MG63 (cell line): ENCODE measurements at regions not wholly inside any gene's neighbourhood (a gene's known extent, or its start where the extent isn't known, plus 50 kb on each side); places are given as distances from the start of the nearest gene placed in this dataset.
"Not testable (repeated sequence)": the region's sequence is repeated elsewhere in the genome, so short reads cannot be mapped to it uniquely, and the experiment has no call there.

ENCODE experiments used
- DNase-seq: peaks from one replicate; pipeline ENCODE4 v3.0.0-alpha.2; 2020
- H3K27me3 ChIP-seq: fragments of 250-450 bp; sonication (Bioruptor Pico); 2 replicates; pipeline ENCODE4 v1.5.1; 2020; ENCODE audit warnings: mild to moderate bottlenecking, moderate library complexity
- H3K36me3 ChIP-seq: fragments of 250-450 bp; sonication (Bioruptor Pico); 2 replicates; pipeline ENCODE4 v1.5.1; 2020; ENCODE audit warnings: mild to moderate bottlenecking, moderate library complexity
- H3K4me3 ChIP-seq: fragments of 250-450 bp; sonication (Bioruptor Pico); 2 replicates; pipeline ENCODE4 v1.5.1; 2020; ENCODE audit warnings: mild to moderate bottlenecking, moderate library complexity
- H3K9me3 ChIP-seq: fragments of 250-450 bp; sonication (Bioruptor Pico); 2 replicates; pipeline ENCODE4 v1.5.1; 2020; ENCODE audit warnings: mild to moderate bottlenecking, moderate library complexity

- no peaks in the 10 kb centered on the region for H3K36me3 ChIP-seq
- H3K9me3 ChIP-seq, result no peaks in the 10 kb centered on the region
- DNase-seq, result no peak
- H3K27me3 ChIP-seq, result no peaks in the 10 kb centered on the region
- no peak overlapping the region for H3K4me3 ChIP-seq
These were observed 248.5 kb upstream of the PLPP4 start for GRCh38 chr10:120208488-120208887.

DNA sequence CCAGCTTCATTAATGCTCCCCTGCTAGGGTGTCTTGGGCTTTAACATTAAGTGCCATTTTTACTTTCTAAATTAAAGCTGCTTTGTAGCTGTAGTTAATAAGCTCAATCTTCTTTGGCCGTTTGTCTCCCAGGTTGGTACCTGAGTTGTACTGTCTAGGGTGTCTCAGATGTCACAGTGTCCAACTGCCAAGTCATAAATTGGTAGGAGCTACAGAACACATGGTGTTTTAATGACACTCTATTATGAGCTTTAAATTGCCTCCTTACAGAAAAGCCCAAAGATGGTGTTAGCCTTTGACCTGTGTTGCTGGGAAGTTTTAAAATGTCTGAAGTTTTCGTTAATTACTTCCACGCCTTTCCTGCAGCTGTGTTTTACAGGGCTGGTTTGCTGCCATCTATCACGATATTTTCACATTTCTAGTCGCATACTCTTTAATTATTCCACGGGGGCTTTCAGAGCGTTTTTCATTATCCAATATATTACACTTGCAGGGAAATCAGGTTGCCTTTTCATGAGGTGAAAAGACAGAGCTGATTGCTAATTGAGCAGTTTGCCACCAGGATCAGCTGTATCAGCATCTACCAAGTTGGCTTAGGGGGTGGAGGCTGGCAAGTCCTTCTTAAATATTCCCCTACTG lies 247.8 kb upstream of the PLPP4 start:
- no peak for DNase-seq
- Histone ChIP-seq H3K9me3 (no peaks in the 10 kb centered on the region), H3K36me3 (no peaks in the 10 kb centered on the region), H3K4me3 (no peak overlapping the region), H3K27me3 (no peaks in the 10 kb centered on the region)

DNA sequence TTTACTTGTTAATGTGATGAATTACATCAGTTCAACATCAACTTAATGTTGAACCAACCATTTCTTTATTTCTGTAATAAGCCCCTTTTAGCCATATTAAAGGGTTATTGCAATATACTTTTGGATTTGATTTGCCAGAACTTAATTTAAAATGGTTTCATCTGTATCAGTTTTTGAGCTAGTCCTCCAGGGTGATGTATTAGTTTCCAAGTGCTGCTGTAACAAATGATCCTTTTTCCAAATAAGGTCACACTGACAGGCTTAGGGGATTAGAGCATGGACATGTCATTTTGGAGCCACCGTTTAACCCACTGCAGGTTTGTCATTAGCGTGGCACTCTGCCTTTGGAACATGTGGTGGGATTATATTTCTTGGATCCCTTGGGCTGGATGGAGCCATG lies 244.8 kb upstream of the PLPP4 start:
- DNase-seq, result no peak
- Histone ChIP-seq H3K36me3 (no peaks in the 10 kb centered on the region), H3K27me3 (no peaks in the 10 kb centered on the region), H3K4me3 (no peak overlapping the region), H3K9me3 (no peaks in the 10 kb centered on the region)

GRCh38 chr10:120213283-120213682 lies 243.7 kb upstream of the PLPP4 start:
- not testable (repeated sequence) for H3K36me3 ChIP-seq, H3K9me3 ChIP-seq, DNase-seq, H3K4me3 ChIP-seq, H3K27me3 ChIP-seq

GRCh38 chr10:120217736-120218135 lies 239.3 kb upstream of the PLPP4 start:
- Histone ChIP-seq H3K9me3 (peaks cover 3% of the 10 kb centered on the region; the same call in 1 of the 2 replicates), H3K36me3 (no peaks in the 10 kb centered on the region), H3K4me3 (no peak overlapping the region), H3K27me3 (no peaks in the 10 kb centered on the region)
- no peak for DNase-seq

DNA sequence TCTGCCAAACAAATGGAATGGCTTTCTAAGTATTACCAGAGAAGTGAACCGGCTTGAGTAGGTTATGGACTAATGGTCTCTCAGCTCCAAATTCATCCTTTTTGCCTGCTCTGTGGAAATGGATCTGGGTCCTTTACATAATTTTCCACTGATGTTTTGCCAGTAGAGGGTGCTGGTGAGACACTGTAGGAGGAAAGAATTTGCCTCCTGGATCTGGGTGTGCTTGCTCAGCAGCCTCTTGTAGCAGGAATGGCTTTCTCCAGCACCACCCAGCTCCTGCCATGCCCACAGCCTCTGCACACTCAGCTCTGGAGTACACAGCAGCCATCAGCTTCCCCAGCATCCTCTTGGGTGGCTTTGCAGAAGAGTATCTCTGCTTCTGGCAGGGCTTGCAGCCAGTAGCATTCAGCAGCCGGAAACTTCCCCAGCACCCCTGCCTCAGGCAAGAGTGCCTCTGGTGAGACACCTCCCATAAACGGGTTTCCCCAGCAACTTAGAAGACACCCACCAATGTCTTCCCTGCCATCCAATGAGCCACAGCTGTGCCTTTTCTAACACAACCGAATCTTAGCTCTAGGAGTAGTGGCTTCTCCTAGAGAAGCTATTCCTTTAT lies 235.0 kb upstream of the PLPP4 start:
- H3K4me3 ChIP-seq, result no peak overlapping the region
- no peaks in the 10 kb centered on the region for H3K27me3 ChIP-seq
- H3K36me3 ChIP-seq, result no peaks in the 10 kb centered on the region
- peak; percentile 23 for DNase-seq
- peaks cover 3% of the 10 kb centered on the region; the same call in 1 of the 2 replicates for H3K9me3 ChIP-seq

GRCh38 chr10:120229641-120230040 lies 227.4 kb upstream of the PLPP4 start:
- Histone ChIP-seq H3K27me3 (no peaks in the 10 kb centered on the region), H3K4me3 (no peak overlapping the region), H3K9me3 (no peaks in the 10 kb centered on the region), H3K36me3 (no peaks in the 10 kb centered on the region)
- DNase-seq, result no peak

- not testable (repeated sequence) for H3K4me3 ChIP-seq, H3K27me3 ChIP-seq, H3K9me3 ChIP-seq, DNase-seq, H3K36me3 ChIP-seq
These were observed 217.3 kb upstream of the PLPP4 start for GRCh38 chr10:120239695-120240094.

DNA sequence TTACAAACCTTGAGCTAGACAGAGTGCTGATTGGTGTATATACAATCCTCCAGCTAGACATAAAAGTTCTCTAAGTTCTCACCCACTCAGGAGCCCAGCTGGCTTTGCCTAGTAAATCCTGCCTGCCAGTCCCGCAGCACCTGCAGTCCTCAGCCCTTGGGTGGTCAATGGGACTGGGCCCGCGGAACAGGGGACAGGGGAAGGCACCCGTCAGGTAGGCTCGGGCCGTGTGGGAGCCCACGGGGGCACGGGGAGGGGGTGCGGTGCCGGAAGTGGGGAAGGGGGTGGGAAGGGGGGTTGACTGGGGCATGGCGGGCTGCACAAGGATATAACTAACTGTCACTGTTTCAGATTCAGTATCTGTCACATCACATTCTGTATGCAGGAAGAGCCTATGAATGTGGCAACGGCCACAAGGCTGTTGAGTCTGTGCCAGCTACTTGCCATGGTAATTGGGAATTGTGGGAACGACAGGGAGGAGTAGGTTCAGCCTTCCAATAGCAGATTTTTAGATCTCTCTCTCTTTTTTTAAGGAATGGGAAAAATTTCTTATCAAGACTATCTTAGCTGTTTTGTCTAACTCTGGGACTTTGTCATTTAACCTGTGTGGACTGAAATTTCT lies 205.1 kb upstream of the PLPP4 start:
- Histone ChIP-seq H3K4me3 (no peak overlapping the region), H3K27me3 (no peaks in the 10 kb centered on the region), H3K9me3 (no peaks in the 10 kb centered on the region), H3K36me3 (no peaks in the 10 kb centered on the region)
- no peak for DNase-seq

- H3K27me3 ChIP-seq, result no peaks in the 10 kb centered on the region
- no peak overlapping the region for H3K4me3 ChIP-seq
- H3K9me3 ChIP-seq, result no peaks in the 10 kb centered on the region
- DNase-seq, result no peak
- no peaks in the 10 kb centered on the region for H3K36me3 ChIP-seq
These were observed 203.9 kb upstream of the PLPP4 start for GRCh38 chr10:120253131-120253530.

DNA sequence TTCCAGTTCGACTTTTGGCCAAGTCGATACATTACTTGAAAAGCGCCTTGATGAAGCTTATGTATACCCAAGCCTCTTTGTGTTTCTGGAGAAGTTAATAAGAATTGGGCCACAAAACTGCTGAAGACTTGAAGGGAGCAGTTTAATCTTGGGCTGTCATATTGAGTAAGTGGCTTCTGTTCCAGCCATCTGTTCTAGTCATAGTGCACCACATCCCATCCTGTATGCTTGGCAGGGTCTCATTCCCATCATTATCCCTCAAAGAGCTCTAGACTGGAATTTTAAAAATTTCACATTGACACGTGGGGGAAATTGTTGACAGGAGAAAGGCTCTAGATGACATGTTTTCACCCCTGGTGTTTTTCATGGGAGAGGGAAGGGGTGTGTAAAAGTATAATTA lies 196.6 kb upstream of the PLPP4 start:
- Histone ChIP-seq H3K36me3 (no peaks in the 10 kb centered on the region), H3K4me3 (no peak overlapping the region), H3K9me3 (no peaks in the 10 kb centered on the region), H3K27me3 (no peaks in the 10 kb centered on the region)
- no peak for DNase-seq

DNA sequence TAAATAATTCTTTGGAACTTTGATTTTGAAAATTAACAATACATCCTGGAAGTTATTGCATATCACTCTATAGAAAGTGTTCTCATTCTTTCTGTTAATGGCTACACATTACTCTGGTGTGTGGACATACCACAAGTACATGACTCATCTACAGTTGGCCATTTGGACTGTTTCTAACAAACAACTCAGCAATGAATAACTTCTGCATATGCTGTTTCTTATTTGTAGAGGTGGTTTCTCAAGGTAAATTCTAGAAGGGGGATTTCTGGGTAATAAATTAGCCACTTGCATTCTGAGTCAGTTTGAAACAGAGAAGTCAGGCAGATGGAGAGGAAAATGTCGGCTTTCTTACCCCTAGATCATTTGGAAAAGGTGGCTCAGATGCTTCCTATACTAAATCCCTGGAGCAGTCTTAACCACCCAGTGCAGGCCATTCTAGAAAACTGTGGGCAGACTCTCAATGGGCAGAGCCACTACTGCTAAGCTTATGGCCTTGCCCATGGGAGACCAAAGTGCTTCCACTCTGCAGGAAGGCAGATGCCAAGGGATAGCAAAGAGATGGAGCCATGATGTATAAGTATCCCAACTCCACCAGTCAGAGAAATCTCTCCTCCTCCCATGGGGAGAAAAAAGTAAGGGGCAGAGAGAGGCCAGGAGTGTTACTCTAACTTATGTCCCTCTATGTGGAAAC lies 194.0 kb upstream of the PLPP4 start:
- Histone ChIP-seq H3K4me3 (no peak overlapping the region), H3K36me3 (no peaks in the 10 kb centered on the region), H3K27me3 (no peaks in the 10 kb centered on the region), H3K9me3 (no peaks in the 10 kb centered on the region)
- no peak for DNase-seq

GRCh38 chr10:120266022-120266421 lies 191.0 kb upstream of the PLPP4 start:
- no peaks in the 10 kb centered on the region for H3K36me3 ChIP-seq
- no peak overlapping the region for H3K4me3 ChIP-seq
- H3K27me3 ChIP-seq, result no peaks in the 10 kb centered on the region
- H3K9me3 ChIP-seq, result no peaks in the 10 kb centered on the region
- DNase-seq, result no peak

- DNase-seq, result no peak
- Histone ChIP-seq H3K9me3 (no peaks in the 10 kb centered on the region), H3K4me3 (no peak overlapping the region), H3K36me3 (no peaks in the 10 kb centered on the region), H3K27me3 (no peaks in the 10 kb centered on the region)
These were observed 186.1 kb upstream of the PLPP4 start for GRCh38 chr10:120270906-120271305.

GRCh38 chr10:120271696-120272095 lies 185.3 kb upstream of the PLPP4 start:
- Histone ChIP-seq H3K36me3 (no peaks in the 10 kb centered on the region), H3K9me3 (no peaks in the 10 kb centered on the region), H3K27me3 (no peaks in the 10 kb centered on the region), H3K4me3 (no peak overlapping the region)
- DNase-seq, result no peak

- Histone ChIP-seq H3K36me3 (no peaks in the 10 kb centered on the region), H3K9me3 (no peaks in the 10 kb centered on the region), H3K27me3 (no peaks in the 10 kb centered on the region), H3K4me3 (no peak overlapping the region)
- no peak for DNase-seq
These were observed 184.7 kb upstream of the PLPP4 start for GRCh38 chr10:120272350-120272749.

DNA sequence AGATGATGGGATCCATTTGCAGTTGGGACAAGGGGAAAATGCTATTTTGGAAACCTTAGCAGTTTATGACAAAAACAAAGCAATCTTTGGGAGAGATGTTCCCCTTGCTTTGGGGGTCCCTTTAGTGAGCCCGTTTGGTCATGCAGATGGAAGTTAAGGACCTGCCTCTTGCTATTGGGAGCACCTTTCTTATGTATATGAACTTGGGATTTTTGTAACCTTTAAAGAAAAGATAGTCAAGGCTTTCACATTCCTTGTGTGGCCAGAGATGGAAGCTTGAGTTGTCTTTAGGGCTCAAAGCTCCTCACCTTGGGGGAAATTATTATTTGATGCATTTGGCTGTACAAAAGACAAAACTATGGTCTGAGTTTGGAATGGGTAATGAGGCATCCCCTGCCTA lies 179.0 kb upstream of the PLPP4 start:
- Histone ChIP-seq H3K4me3 (no peak overlapping the region), H3K36me3 (no peaks in the 10 kb centered on the region), H3K27me3 (0 out of 2 replicates have a peak, but pooled peaks cover 2% of the 10 kb centered on the region), H3K9me3 (no peaks in the 10 kb centered on the region)
- DNase-seq, result no peak
